BLaER1 (cell line): ENCODE measurements at regions not wholly inside any gene's neighbourhood (a gene's known extent, or its start where the extent isn't known, plus 50 kb on each side); places are given as distances from the start of the nearest gene placed in this dataset.

Experiments
- H3K27ac ChIP-seq: shearing (Covaris generic); formaldehyde crosslinking; 2 replicates; pipeline ENCODE4 v1.8.1; 2022
- H3K27me3 ChIP-seq: shearing (Covaris generic); formaldehyde crosslinking; 2 replicates; pipeline ENCODE4 v1.8.1; 2022
- H3K36me3 ChIP-seq: shearing (Covaris generic); formaldehyde crosslinking; 2 replicates; pipeline ENCODE4 v1.8.1; 2022
- H3K4me1 ChIP-seq: shearing (Covaris generic); formaldehyde crosslinking; 2 replicates; pipeline ENCODE4 v1.8.1; 2022
- H3K4me2 ChIP-seq: shearing (Covaris generic); formaldehyde crosslinking; 2 replicates; pipeline ENCODE4 v1.8.1; 2022
- H3K4me3 ChIP-seq: shearing (Covaris generic); formaldehyde crosslinking; 2 replicates; pipeline ENCODE4 v1.8.1; 2022
- H3K9ac ChIP-seq: shearing (Covaris generic); formaldehyde crosslinking; 2 replicates; pipeline ENCODE4 v1.8.1; 2022
- H3K9me3 ChIP-seq: shearing (Covaris generic); formaldehyde crosslinking; 2 replicates; pipeline ENCODE4 v1.8.1; 2022
- H4K20me1 ChIP-seq: shearing (Covaris generic); formaldehyde crosslinking; 2 replicates; pipeline ENCODE4 v1.8.1; 2022
- Cebpa-rat ChIP-seq: shearing (Covaris generic); IDR thresholded peaks from 2 replicates; pipeline ENCODE4 v1.8.1; 2022

DNA sequence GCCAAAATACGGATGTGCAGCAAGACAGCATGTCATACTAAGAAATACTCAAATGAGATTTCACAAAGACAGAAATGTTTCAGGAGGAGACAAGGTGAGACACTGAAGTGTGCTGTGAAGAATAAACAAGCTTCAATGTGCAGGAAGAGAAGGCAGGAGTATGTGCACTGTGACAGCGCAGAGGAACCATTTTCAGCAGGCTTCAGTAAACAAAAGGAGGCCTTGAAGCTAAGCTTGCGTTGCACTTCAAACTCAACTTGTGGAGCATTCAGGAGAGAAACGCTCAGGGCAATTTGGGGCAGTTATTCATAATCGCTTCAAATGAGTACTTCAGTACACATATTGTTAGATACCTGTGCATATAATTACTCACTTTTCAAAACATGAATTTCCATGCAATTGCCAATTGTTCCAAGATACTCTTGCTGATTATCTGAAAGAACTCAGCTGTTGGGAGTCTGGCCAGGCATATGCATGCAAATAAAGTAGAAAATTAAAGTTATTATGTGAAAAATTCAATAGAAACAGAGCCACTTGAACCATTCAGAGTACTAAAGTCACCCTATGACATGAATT is 234.2 kb upstream of the OPRM1 start:
- H3K36me3 ChIP-seq: no peaks in the 10 kb centered on the region
- no peaks in the 10 kb centered on the region for H3K4me1 ChIP-seq
- H3K9ac ChIP-seq: no peak overlapping the region
- no peaks in the 10 kb centered on the region for H3K9me3 ChIP-seq
- TF ChIP-seq Cebpa-rat: no peak
- H3K27ac ChIP-seq: no peak overlapping the region
- H3K4me3 ChIP-seq: no peak overlapping the region
- no peak overlapping the region for H3K4me2 ChIP-seq
- H3K27me3 ChIP-seq: no peaks in the 10 kb centered on the region
- no peaks in the 10 kb centered on the region for H4K20me1 ChIP-seq

GRCh38 chr6:153801917-153802316 is 237.1 kb upstream of the OPRM1 start:
- Histone ChIP-seq H3K27ac (no peak overlapping the region), H3K27me3 (no peaks in the 10 kb centered on the region), H3K4me3 (no peak overlapping the region), H3K9ac (no peak overlapping the region), H3K36me3 (no peaks in the 10 kb centered on the region), H4K20me1 (no peaks in the 10 kb centered on the region), H3K9me3 (no peaks in the 10 kb centered on the region), H3K4me2 (no peak overlapping the region), H3K4me1 (no peaks in the 10 kb centered on the region)
- TF ChIP-seq Cebpa-rat: no peak

- no peaks in the 10 kb centered on the region for H3K4me1 ChIP-seq
- no peak overlapping the region for H3K4me3 ChIP-seq
- no peaks in the 10 kb centered on the region for H4K20me1 ChIP-seq
- TF ChIP-seq Cebpa-rat: no peak
- no peak overlapping the region for H3K4me2 ChIP-seq
- no peak overlapping the region for H3K9ac ChIP-seq
- H3K36me3 ChIP-seq: no peaks in the 10 kb centered on the region
- no peaks in the 10 kb centered on the region for H3K9me3 ChIP-seq
- no peak overlapping the region for H3K27ac ChIP-seq
- H3K27me3 ChIP-seq: no peaks in the 10 kb centered on the region
Measured at GRCh38 chr6:153800580-153801188, 238.4 kb upstream of the OPRM1 start.

DNA sequence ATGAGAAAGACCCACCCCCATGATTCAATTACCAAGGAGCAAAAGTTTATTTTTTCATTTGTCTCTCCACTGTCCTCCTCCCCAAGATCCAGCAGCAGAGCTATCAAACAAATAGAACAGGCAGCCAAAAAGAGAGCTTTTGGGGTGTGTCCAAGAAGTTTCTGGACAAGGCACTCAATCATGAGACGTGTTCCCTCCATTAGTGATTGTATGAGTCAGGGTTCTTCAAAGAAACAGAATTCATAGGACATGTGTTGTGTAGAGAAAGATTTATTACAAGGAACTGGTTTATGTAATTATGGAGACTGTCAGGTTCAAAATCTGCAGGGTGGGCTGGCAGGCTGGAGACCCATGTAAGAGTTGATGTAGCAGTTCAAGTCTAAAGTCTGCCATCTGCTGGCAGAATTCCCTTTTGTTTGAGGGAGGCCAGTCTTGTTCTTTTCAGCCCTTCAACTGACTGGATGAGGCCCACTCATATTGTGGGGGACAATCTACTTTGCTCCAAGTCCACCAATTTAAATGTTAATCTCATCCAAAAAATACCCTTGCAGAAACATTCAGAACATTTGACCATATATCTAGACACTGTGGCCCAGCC is 248.1 kb upstream of the OPRM1 start:
- Histone ChIP-seq H3K9ac (no peak overlapping the region), H4K20me1 (no peaks in the 10 kb centered on the region), H3K4me1 (peaks cover 5% of the 10 kb centered on the region; the same call in 1 of the 2 replicates), H3K4me3 (no peak overlapping the region), H3K9me3 (no peaks in the 10 kb centered on the region), H3K4me2 (no peak overlapping the region), H3K27me3 (no peaks in the 10 kb centered on the region), H3K27ac (no peak overlapping the region), H3K36me3 (no peaks in the 10 kb centered on the region)
- no peak for TF ChIP-seq Cebpa-rat

GRCh38 chr6:153790048-153790447 is 249.0 kb upstream of the OPRM1 start:
- Histone ChIP-seq H3K27me3 (no peaks in the 10 kb centered on the region), H3K36me3 (no peaks in the 10 kb centered on the region), H3K27ac (no peak overlapping the region), H3K9ac (no peak overlapping the region), H3K4me2 (no peak overlapping the region), H3K9me3 (no peaks in the 10 kb centered on the region), H4K20me1 (no peaks in the 10 kb centered on the region), H3K4me1 (peaks cover 5% of the 10 kb centered on the region; the same call in 1 of the 2 replicates), H3K4me3 (no peak overlapping the region)
- TF ChIP-seq Cebpa-rat: no peak

DNA sequence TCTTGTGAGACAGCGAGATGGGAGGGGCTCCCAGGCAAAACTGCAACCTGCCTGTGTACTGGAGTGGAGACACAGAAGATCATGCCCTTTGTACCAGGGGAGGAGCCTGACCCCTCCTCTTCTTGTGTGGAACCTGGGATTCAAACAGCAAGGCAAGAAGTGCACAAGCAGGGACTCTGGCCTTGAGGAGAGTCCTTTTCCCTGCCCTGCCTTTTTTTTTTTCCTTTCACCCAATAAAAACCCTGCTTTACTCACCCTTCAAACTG is 251.8 kb upstream of the OPRM1 start:
- H3K4me1 ChIP-seq: peaks cover 5% of the 10 kb centered on the region; the same call in 1 of the 2 replicates
- H3K4me3 ChIP-seq: no peak overlapping the region
- no peak for TF ChIP-seq Cebpa-rat
- H3K36me3 ChIP-seq: no peaks in the 10 kb centered on the region
- no peak overlapping the region for H3K4me2 ChIP-seq
- no peaks in the 10 kb centered on the region for H4K20me1 ChIP-seq
- H3K27me3 ChIP-seq: no peaks in the 10 kb centered on the region
- no peak overlapping the region for H3K9ac ChIP-seq
- H3K27ac ChIP-seq: no peak overlapping the region
- no peaks in the 10 kb centered on the region for H3K9me3 ChIP-seq

- H4K20me1 ChIP-seq: no peaks in the 10 kb centered on the region
- H3K27me3 ChIP-seq: no peaks in the 10 kb centered on the region
- H3K4me1 ChIP-seq: peaks cover 1% of the 10 kb centered on the region; the same call in 1 of the 2 replicates
- H3K36me3 ChIP-seq: no peaks in the 10 kb centered on the region
- H3K27ac ChIP-seq: no peak overlapping the region
- TF ChIP-seq Cebpa-rat: no peak
- H3K4me2 ChIP-seq: no peak overlapping the region
- H3K4me3 ChIP-seq: no peak overlapping the region
- no peak overlapping the region for H3K9ac ChIP-seq
- 0 out of 2 replicates have a peak, but pooled peaks cover 4% of the 10 kb centered on the region for H3K9me3 ChIP-seq
Measured at GRCh38 chr6:153781306-153781705, 257.7 kb upstream of the OPRM1 start.

DNA sequence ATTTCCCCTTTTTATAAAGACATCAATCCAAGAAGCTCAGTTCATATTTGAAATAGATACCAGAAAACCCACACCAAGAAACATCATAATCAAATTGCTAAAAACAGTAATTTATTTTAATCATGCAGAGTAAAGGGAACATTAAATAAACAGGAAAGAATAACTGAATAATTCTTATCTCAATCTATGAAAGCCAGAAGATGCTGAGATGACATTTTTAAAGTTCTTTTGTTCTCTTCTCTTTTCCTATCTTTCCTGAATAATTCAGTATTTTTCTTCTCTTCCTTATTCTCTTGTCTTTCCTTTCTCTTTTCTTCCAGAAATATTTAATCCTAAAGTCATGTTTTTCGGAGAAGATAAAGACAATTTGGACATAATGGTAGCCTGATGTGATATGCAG is 259.0 kb upstream of the OPRM1 start:
- no peak for TF ChIP-seq Cebpa-rat

DNA sequence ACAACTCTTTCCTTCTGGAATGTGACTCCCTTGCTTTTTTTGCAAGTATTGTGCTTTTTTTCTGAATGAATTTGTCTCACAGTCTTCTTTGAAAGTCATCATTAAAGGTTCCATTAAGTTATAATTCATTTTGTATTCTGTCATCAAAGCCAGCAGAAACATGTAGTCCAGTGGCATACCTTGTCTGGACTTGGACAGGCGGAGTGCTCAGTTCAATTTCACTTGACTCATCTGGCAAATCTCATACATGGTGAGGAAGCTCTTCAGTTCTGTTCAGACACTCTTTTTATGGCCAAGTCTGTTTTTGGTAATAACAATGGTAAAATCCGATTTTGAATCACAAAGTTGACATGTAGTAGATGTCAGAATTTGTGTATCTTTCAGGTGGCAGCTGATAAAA is 260.8 kb upstream of the OPRM1 start:
- no peak for TF ChIP-seq Cebpa-rat
- no peaks in the 10 kb centered on the region for H3K36me3 ChIP-seq
- H4K20me1 ChIP-seq: no peaks in the 10 kb centered on the region
- no peak overlapping the region for H3K27ac ChIP-seq
- no peaks in the 10 kb centered on the region for H3K4me1 ChIP-seq
- H3K9ac ChIP-seq: no peak overlapping the region
- 0 out of 2 replicates have a peak, but pooled peaks cover 4% of the 10 kb centered on the region for H3K9me3 ChIP-seq
- no peaks in the 10 kb centered on the region for H3K27me3 ChIP-seq
- no peak overlapping the region for H3K4me2 ChIP-seq
- no peak overlapping the region for H3K4me3 ChIP-seq

More for the DNA sequence above, 259.0 kb upstream of the OPRM1 start:
- no peaks in the 10 kb centered on the region for H4K20me1 ChIP-seq
- H3K36me3 ChIP-seq: no peaks in the 10 kb centered on the region
- H3K4me1 ChIP-seq: no peaks in the 10 kb centered on the region
- H3K9me3 ChIP-seq: 0 out of 2 replicates have a peak, but pooled peaks cover 4% of the 10 kb centered on the region
- no peak overlapping the region for H3K4me2 ChIP-seq
- no peak overlapping the region for H3K4me3 ChIP-seq
- no peak overlapping the region for H3K27ac ChIP-seq
- no peaks in the 10 kb centered on the region for H3K27me3 ChIP-seq
- H3K9ac ChIP-seq: no peak overlapping the region

DNA sequence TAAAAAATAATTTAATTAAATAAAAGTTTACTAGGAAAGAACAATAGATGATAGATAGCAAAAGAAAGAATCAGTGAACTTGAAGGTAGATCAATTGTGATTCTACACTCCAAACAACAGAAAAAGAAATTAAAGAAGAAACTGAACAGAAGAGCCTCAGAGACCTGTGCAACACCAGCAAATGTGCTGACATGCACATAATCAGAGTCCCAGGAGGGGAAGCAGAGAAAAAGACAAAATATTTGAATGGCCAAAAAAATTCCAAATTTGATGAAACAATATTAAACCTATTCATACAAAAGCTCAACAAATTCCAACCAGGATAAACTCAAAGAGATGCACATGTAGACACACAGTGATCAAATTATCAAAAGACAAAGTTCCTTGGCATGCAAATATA is 267.5 kb upstream of the OPRM1 start:
- Histone ChIP-seq H3K36me3 (no peaks in the 10 kb centered on the region), H3K4me3 (no peak overlapping the region), H3K27ac (no peak overlapping the region), H4K20me1 (no peaks in the 10 kb centered on the region), H3K9ac (no peak overlapping the region), H3K27me3 (no peaks in the 10 kb centered on the region), H3K4me2 (no peak overlapping the region), H3K4me1 (no peaks in the 10 kb centered on the region), H3K9me3 (no peaks in the 10 kb centered on the region)
- TF ChIP-seq Cebpa-rat: no peak
